Pons (tissue), 1 donor: ENCODE measurements at regions not wholly inside any gene's neighbourhood (a gene's known extent, or its start where the extent isn't known, plus 50 kb on each side); places are given as distances from the start of the nearest gene placed in this dataset.

Experiments
- DNase-seq: peaks from one replicate; pipeline ENCODE4 v3.0.0-alpha.2; 2016; ENCODE audit warnings: low spot score

- DNase-seq = no peak
These were observed 87.6 kb downstream of the YTHDF1 start for GRCh38 chr20:63128367-63128766.

GRCh38 chr20:63127700-63128364, 88.1 kb downstream of the YTHDF1 start:
- no peak for DNase-seq

- no peak for DNase-seq
These were observed 88.8 kb downstream of the YTHDF1 start for GRCh38 chr20:63126876-63127699.

GRCh38 chr20:63125838-63126601, 89.9 kb downstream of the YTHDF1 start:
- no peak for DNase-seq

- no peak for DNase-seq
These were observed 90.4 kb downstream of the YTHDF1 start for GRCh38 chr20:63125581-63125837.

GRCh38 chr20:63124782-63125580, 91.0 kb downstream of the YTHDF1 start:
- no peak for DNase-seq

GRCh38 chr20:63124092-63124781, 91.7 kb downstream of the YTHDF1 start:
- DNase-seq = no peak

- no peak for DNase-seq
These were observed 92.6 kb downstream of the YTHDF1 start for GRCh38 chr20:63123331-63123741.

GRCh38 chr20:63122626-63123025, 93.3 kb downstream of the YTHDF1 start:
- no peak for DNase-seq

- DNase-seq = no peak
These were observed 94.1 kb downstream of the YTHDF1 start for GRCh38 chr20:63121749-63122405.

- no peak for DNase-seq
These were observed 94.7 kb downstream of the YTHDF1 start for GRCh38 chr20:63121246-63121645.

- DNase-seq = no peak
These were observed 95.2 kb downstream of the YTHDF1 start for GRCh38 chr20:63120808-63121090.

- DNase-seq = no peak
These were observed 95.7 kb downstream of the YTHDF1 start for GRCh38 chr20:63119963-63120807.

- DNase-seq = no peak
These were observed 96.6 kb downstream of the YTHDF1 start for GRCh38 chr20:63119121-63119962.

- DNase-seq = no peak
These were observed 97.4 kb downstream of the YTHDF1 start for GRCh38 chr20:63118303-63119120.

GRCh38 chr20:63117661-63118302, 98.1 kb downstream of the YTHDF1 start:
- DNase-seq = no peak

- DNase-seq = no peak
These were observed 98.8 kb downstream of the YTHDF1 start for GRCh38 chr20:63117151-63117550.
